SK-N-SH (cell line): ENCODE measurements at regions not wholly inside any gene's neighbourhood (a gene's known extent, or its start where the extent isn't known, plus 50 kb on each side); places are given as distances from the start of the nearest gene placed in this dataset.

Source experiments
- CTCF ChIA-PET: fragments of 300-600, 350-600 bp; formaldehyde crosslinking; extraction: SDS; loops from one replicate; lab custom pipeline; 2021; lab: Yijun Ruan, JAX
- POLR2A ChIA-PET: fragments of 350-600 bp; sonication (Branson Sonifier 250); formaldehyde crosslinking; extraction: SDS; loops from one replicate; lab custom pipeline; 2020; ENCODE audit warnings: antibody characterized with exemption, inconsistent platforms; lab: Yijun Ruan, JAX
- DNase-seq: peaks from one replicate; pipeline ENCODE4 v3.0.0; 2012
- H2AFZ ChIP-seq: fragments of 200-600 bp; sonication (generic); 2 replicates; pipeline ENCODE4 v1.8.1; 2016; ENCODE audit warnings: antibody characterized with exemption, mild to moderate bottlenecking, low read depth
- H3F3A ChIP-seq: fragments of 200-600 bp; sonication (generic); replicated peaks from 2 replicates; pipeline ENCODE3; 2016; ENCODE audit warnings: antibody characterized with exemption, mild to moderate bottlenecking; ENCODE audit not compliant: insufficient read depth
- H3K27ac ChIP-seq, 2 experiments: fragments of 200-500 bp in 1 of 2; fragments of 200-600 bp in 1 of 2; sonication (Bioruptor generic) in 1 of 2; sonication (generic), shearing (Covaris generic) in 1 of 2; 2 replicates each; pipeline versions ENCODE4 v1.5.1 to v1.6.1; 2014 to 2016; ENCODE audit warnings: low read depth in 2 of 2, inconsistent platforms in 1 of 2, low read length in 1 of 2, mild to moderate bottlenecking in 1 of 2, mixed read lengths in 1 of 2
- H3K27me3 ChIP-seq: fragments of 200-600 bp; sonication (generic), shearing (Covaris generic); 2 replicates; pipeline ENCODE4 v1.6.1; 2016; ENCODE audit warnings: mixed run types; ENCODE audit not compliant: insufficient read depth
- H3K36me3 ChIP-seq, 2 experiments: fragments of 200-500 bp in 1 of 2; fragments of 200-600 bp in 1 of 2; sonication (Bioruptor generic) in 1 of 2; sonication (generic) in 1 of 2; replicated peaks in 1 of 2; 2 replicates each; pipeline versions ENCODE3 to v1.5.1; 2014 to 2016; ENCODE audit warnings: low read length in 1 of 2, mild to moderate bottlenecking in 1 of 2; ENCODE audit not compliant: insufficient read depth in 2 of 2, control insufficient read depth in 1 of 2
- H3K4me1 ChIP-seq, 2 experiments: fragments of 200-500 bp in 1 of 2; fragments of 200-600 bp in 1 of 2; sonication (Bioruptor generic) in 1 of 2; sonication (generic), shearing (Covaris generic) in 1 of 2; 2 replicates each; pipeline versions ENCODE4 v1.5.1 to v1.6.1; 2014 to 2016; ENCODE audit warnings: low read depth in 1 of 2, low read length in 1 of 2, mixed run types in 1 of 2; ENCODE audit not compliant: insufficient read depth in 2 of 2, control insufficient read depth in 1 of 2
- H3K4me2 ChIP-seq: fragments of 200-600 bp; sonication (generic), shearing (Covaris generic); 2 replicates; pipeline ENCODE4 v1.6.1; 2017; ENCODE audit warnings: mixed run types
- H3K4me3 ChIP-seq, 2 experiments: fragments of 200-500 bp in 1 of 2; fragments of 200-600 bp in 1 of 2; sonication (Bioruptor generic) in 1 of 2; sonication (generic), shearing (Covaris generic) in 1 of 2; 2 replicates each; pipeline versions ENCODE4 v1.5.1 to v1.8.1; 2014 to 2016; ENCODE audit warnings: low read depth in 2 of 2, inconsistent platforms in 1 of 2, low read length in 1 of 2, mild to moderate bottlenecking in 1 of 2, mixed read lengths in 1 of 2, moderate library complexity in 1 of 2
- H3K79me2 ChIP-seq: fragments of 200-600 bp; sonication (generic); 2 replicates; pipeline ENCODE4 v1.8.1; 2017; ENCODE audit warnings: mild to moderate bottlenecking; ENCODE audit not compliant: insufficient read depth
- H3K9ac ChIP-seq: fragments of 200-600 bp; sonication (generic); 2 replicates; pipeline ENCODE4 v1.6.1; 2017; ENCODE audit warnings: mixed run types
- H3K9me2 ChIP-seq: fragments of 200-600 bp; sonication (generic); 2 replicates; pipeline ENCODE4 v1.6.1; 2017; ENCODE audit warnings: mixed run types
- H3K9me3 ChIP-seq: fragments of 200-600 bp; sonication (generic); 2 replicates; pipeline ENCODE4 v1.6.1; 2017; ENCODE audit warnings: mixed run types, mild to moderate bottlenecking, moderate library complexity
- H4K20me1 ChIP-seq: fragments of 200-600 bp; sonication (generic); 2 replicates; pipeline ENCODE4 v1.6.1; 2017; ENCODE audit warnings: mild to moderate bottlenecking, mixed run types; ENCODE audit not compliant: insufficient read depth
- CHD2 ChIP-seq: fragments of 150-350 bp; IDR thresholded peaks from 2 replicates; pipeline ENCODE4 v1.6.1; 2018; ENCODE audit warnings: low read length; ENCODE audit not compliant: partially characterized antibody
- CTCF ChIP-seq: fragments of 200-600 bp; sonication (generic); IDR thresholded peaks from 2 replicates; pipeline ENCODE4 v1.6.1; 2017; ENCODE audit warnings: antibody characterized with exemption, mild to moderate bottlenecking, moderate library complexity
- EZH2phosphoT487 ChIP-seq: fragments of 200-600 bp; sonication (generic); IDR thresholded peaks from 2 replicates; pipeline ENCODE4 v1.6.1; 2017; ENCODE audit warnings: low read depth, mixed run types, mild to moderate bottlenecking, antibody characterized with exemption, moderate library complexity, borderline replicate concordance
- FOXJ3 ChIP-seq: sonication (generic); formaldehyde crosslinking; IDR thresholded peaks from 2 replicates; pipeline ENCODE4 v1.5.1; 2020; ENCODE audit warnings: mild to moderate bottlenecking, missing genetic modification reagents
- GABPA ChIP-seq: IDR thresholded peaks from 2 replicates; pipeline ENCODE4 v1.4.0; 2012; ENCODE audit warnings: low read depth, mild to moderate bottlenecking
- MEF2A ChIP-seq: IDR thresholded peaks from 2 replicates; pipeline ENCODE4 v1.4.0; 2012; ENCODE audit warnings: low read depth, borderline replicate concordance
- RAD21 ChIP-seq: IDR thresholded peaks from 2 replicates; pipeline ENCODE4 v1.6.1; 2012; ENCODE audit warnings: mild to moderate bottlenecking, low read length
- RCOR1 ChIP-seq: fragments of 150-350 bp; IDR thresholded peaks from 2 replicates; pipeline ENCODE4 v1.6.1; 2017; ENCODE audit warnings: antibody characterized with exemption, low read length
- REST ChIP-seq: IDR thresholded peaks from 2 replicates; pipeline ENCODE4 v1.6.1; 2012; ENCODE audit warnings: mild to moderate bottlenecking, low read depth, low read length, moderate library complexity
- RFX5 ChIP-seq: IDR thresholded peaks from 2 replicates; pipeline ENCODE4 v1.6.1; 2012; ENCODE audit warnings: mild to moderate bottlenecking, improper control_type of control experiment, low read length
- RXRA ChIP-seq: IDR thresholded peaks from 2 replicates; pipeline ENCODE4 v1.4.0; 2012; ENCODE audit warnings: low read depth, mild to moderate bottlenecking, borderline replicate concordance
- TEAD4 ChIP-seq: IDR thresholded peaks from 2 replicates; pipeline ENCODE4 v1.4.0; 2012; ENCODE audit warnings: mild to moderate bottlenecking, borderline replicate concordance; ENCODE audit not compliant: insufficient read depth
- WGBS: methylation state at CpG from one replicate; pipeline ENCODE4 v1.1.6; 2017; ENCODE audit warnings: low lambda C conversion rate; 5-methylcytosine and 5-hydroxymethylcytosine counted together
- TF ChIP-seq, protein P1 (sequence below): fragments of 150-350 bp; IDR thresholded peaks from 2 replicates; pipeline ENCODE4 v1.6.1; 2016; ENCODE audit warnings: mild to moderate bottlenecking, low read depth, low read length
- TF ChIP-seq, protein P2 (sequence below): IDR thresholded peaks from 2 replicates; pipeline ENCODE4 v1.4.0; 2012; ENCODE audit warnings: low read depth, borderline replicate concordance
- TF ChIP-seq, protein P3 (sequence below): fragments of 150-350 bp; IDR thresholded peaks from 2 replicates; pipeline ENCODE4 v1.6.1; 2017; ENCODE audit warnings: antibody characterized with exemption, low read length, low read depth, borderline replicate concordance
- TF ChIP-seq, protein P4 (sequence below): IDR thresholded peaks from 2 replicates; pipeline ENCODE4; 2012
- TF ChIP-seq, protein P5 (sequence below): IDR thresholded peaks from 2 replicates; pipeline ENCODE4 v1.4.0; 2012; ENCODE audit warnings: low read depth

GRCh38 chr6:9983168-9983567 lies 431.7 kb downstream of the TFAP2A start (continued):
- TF ChIP-seq, protein P1, sequence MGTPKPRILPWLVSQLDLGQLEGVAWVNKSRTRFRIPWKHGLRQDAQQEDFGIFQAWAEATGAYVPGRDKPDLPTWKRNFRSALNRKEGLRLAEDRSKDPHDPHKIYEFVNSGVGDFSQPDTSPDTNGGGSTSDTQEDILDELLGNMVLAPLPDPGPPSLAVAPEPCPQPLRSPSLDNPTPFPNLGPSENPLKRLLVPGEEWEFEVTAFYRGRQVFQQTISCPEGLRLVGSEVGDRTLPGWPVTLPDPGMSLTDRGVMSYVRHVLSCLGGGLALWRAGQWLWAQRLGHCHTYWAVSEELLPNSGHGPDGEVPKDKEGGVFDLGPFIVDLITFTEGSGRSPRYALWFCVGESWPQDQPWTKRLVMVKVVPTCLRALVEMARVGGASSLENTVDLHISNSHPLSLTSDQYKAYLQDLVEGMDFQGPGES: no peak
- TF ChIP-seq MEF2A: no peak

- H3K4me1 ChIP-seq: no peaks in the 10 kb centered on the region
- no peaks in the 10 kb centered on the region for H3F3A ChIP-seq
- no peaks in the 10 kb centered on the region for H3K9me3 ChIP-seq
- TF ChIP-seq, protein P2, sequence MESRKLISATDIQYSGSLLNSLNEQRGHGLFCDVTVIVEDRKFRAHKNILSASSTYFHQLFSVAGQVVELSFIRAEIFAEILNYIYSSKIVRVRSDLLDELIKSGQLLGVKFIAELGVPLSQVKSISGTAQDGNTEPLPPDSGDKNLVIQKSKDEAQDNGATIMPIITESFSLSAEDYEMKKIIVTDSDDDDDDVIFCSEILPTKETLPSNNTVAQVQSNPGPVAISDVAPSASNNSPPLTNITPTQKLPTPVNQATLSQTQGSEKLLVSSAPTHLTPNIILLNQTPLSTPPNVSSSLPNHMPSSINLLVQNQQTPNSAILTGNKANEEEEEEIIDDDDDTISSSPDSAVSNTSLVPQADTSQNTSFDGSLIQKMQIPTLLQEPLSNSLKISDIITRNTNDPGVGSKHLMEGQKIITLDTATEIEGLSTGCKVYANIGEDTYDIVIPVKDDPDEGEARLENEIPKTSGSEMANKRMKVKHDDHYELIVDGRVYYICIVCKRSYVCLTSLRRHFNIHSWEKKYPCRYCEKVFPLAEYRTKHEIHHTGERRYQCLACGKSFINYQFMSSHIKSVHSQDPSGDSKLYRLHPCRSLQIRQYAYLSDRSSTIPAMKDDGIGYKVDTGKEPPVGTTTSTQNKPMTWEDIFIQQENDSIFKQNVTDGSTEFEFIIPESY: no peak
- TF ChIP-seq, protein P3, sequence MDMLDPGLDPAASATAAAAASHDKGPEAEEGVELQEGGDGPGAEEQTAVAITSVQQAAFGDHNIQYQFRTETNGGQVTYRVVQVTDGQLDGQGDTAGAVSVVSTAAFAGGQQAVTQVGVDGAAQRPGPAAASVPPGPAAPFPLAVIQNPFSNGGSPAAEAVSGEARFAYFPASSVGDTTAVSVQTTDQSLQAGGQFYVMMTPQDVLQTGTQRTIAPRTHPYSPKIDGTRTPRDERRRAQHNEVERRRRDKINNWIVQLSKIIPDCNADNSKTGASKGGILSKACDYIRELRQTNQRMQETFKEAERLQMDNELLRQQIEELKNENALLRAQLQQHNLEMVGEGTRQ: no peak
- no peak for TF ChIP-seq TEAD4
- TF ChIP-seq EZH2phosphoT487: no peak
- TF ChIP-seq RAD21: no peak
- TF ChIP-seq RFX5: no peak
- no peak for TF ChIP-seq FOXJ3 (CRISPR knock-in tag)
- TF ChIP-seq GABPA: no peak
- no peak for TF ChIP-seq CHD2
- no peak for TF ChIP-seq REST
- TF ChIP-seq, protein P4, sequence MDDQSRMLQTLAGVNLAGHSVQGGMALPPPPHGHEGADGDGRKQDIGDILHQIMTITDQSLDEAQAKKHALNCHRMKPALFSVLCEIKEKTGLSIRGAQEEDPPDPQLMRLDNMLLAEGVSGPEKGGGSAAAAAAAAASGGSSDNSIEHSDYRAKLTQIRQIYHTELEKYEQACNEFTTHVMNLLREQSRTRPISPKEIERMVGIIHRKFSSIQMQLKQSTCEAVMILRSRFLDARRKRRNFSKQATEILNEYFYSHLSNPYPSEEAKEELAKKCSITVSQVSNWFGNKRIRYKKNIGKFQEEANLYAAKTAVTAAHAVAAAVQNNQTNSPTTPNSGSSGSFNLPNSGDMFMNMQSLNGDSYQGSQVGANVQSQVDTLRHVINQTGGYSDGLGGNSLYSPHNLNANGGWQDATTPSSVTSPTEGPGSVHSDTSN: no peak
- TF ChIP-seq, protein P5, sequence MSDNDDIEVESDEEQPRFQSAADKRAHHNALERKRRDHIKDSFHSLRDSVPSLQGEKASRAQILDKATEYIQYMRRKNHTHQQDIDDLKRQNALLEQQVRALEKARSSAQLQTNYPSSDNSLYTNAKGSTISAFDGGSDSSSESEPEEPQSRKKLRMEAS: no peak
- no peak for TF ChIP-seq RXRA
- no peak for TF ChIP-seq MEF2A
- TF ChIP-seq RCOR1: no peak
- TF ChIP-seq CTCF: no peak
- no peaks in the 10 kb centered on the region for H3K9me2 ChIP-seq
- H3K27ac ChIP-seq: no peak overlapping the region
- WGBS: 0% methylated on average over 5 of the region's 5 CpGs
- no peaks in the 10 kb centered on the region for H4K20me1 ChIP-seq
- CTCF ChIA-PET: no interaction called here
- no peak overlapping the region for H3K4me3 ChIP-seq
- no peak overlapping the region for H2AFZ ChIP-seq
- H3K9ac ChIP-seq: no peak overlapping the region
- H3K36me3 ChIP-seq: no peaks in the 10 kb centered on the region
- no peaks in the 10 kb centered on the region for H3K27me3 ChIP-seq
- DNase-seq: no peak
- POLR2A ChIA-PET: no interaction called here
- no peaks in the 10 kb centered on the region for H3K79me2 ChIP-seq
- no peak overlapping the region for H3K4me2 ChIP-seq
These were observed 432.7 kb downstream of the TFAP2A start for GRCh38 chr6:9982215-9982614.
